ENCODE measurements at regions not wholly inside any gene's neighbourhood (a gene's known extent, or its start where the extent isn't known, plus 50 kb on each side); places are given as distances from the start of the nearest gene placed in this dataset.

- TF ChIP-seq HMGXB3 (CRISPR knock-in tag; IDR thresholded peaks at IDR 0.05; ENCODE audit: borderline replicate concordance) (no peak), SCMH1 (CRISPR knock-in tag; IDR thresholded peaks at IDR 0.05; ENCODE audit: borderline replicate concordance) (no peak), RFX3 (CRISPR knock-in tag; IDR thresholded peaks at IDR 0.05) (no peak), U2AF2 (IDR thresholded peaks at IDR 0.05; ENCODE audit: low read depth, low read length) (no peak)
Observed at GRCh38 chrX:10023821-10024220, 56.7 kb downstream of the CLDN34 start (continued).

- BruUV-seq (replicated peaks): no TSS peak
- no peak for ATAC-seq
- intact Hi-C loops (cut with micrococcal nuclease; ENCODE audit: unreplicated experiment) (loop anchor here (5.0 kb wide), 1 partner anchor 51 kb away; no protein-coding TSS in a partner anchor), in situ Hi-C loops (cut with HindIII; ENCODE audit: extremely low pct_ligation_motif_present, low pct_unique_long_range_greater_than_20kb) (no loop called here)
- Histone ChIP-seq H3K9ac (ENCODE audit: insufficient read depth, low read depth, low read length) (no peak overlapping the region), H4K20me1 (ENCODE audit: insufficient read depth, low read length) (no peaks in the 10 kb centered on the region), H2AFZ (ENCODE audit: low read length) (no peak overlapping the region), H3K4me2 (ENCODE audit: low read depth, low read length) (no peak overlapping the region), H3K27me3 (ENCODE audit: control insufficient read depth in 1 of 2, insufficient read depth in 2 of 2, low read length in 2 of 2) (no peaks in the 10 kb centered on the region), H3K9me3 (ENCODE audit: low read length) (no peaks in the 10 kb centered on the region), H3K27ac (ENCODE audit: extremely low read length, insufficient read depth, low read length) (no peak overlapping the region), H3K4me1 (ENCODE audit: insufficient read depth, low read length) (peaks cover 33% of the 10 kb centered on the region), H3K79me2 (ENCODE audit: insufficient read depth, low read length) (no peaks in the 10 kb centered on the region), H3K36me3 (replicated peaks in 1 of 2; ENCODE audit: control insufficient read depth in 1 of 2, insufficient read depth in 2 of 2, low read length in 2 of 2) (no peaks in the 10 kb centered on the region), H3K4me3 (replicated peaks in 1 of 3; ENCODE audit: insufficient read depth in 1 of 3, low read depth in 2 of 3, low read length in 3 of 3) (no peak overlapping the region)
- 100% methylated on average over 4 of the region's 6 CpGs for WGBS (ENCODE audit: low lambda C conversion rate)
- no peak for FAIRE-seq
- no peak for DNase-seq (ENCODE audit: low spot score)
- TF ChIP-seq GFI1 (CRISPR knock-in tag; IDR thresholded peaks at IDR 0.05; ENCODE audit: borderline replicate concordance): no peak
- TF ChIP-seq DMTF1 (CRISPR knock-in tag; IDR thresholded peaks at IDR 0.05): no peak
- TF ChIP-seq RARA (CRISPR knock-in tag; IDR thresholded peaks at IDR 0.05): no peak
- TF ChIP-seq ZNF446 (CRISPR knock-in tag; IDR thresholded peaks at IDR 0.05): no peak
- TF ChIP-seq KLF16 (CRISPR knock-in tag; IDR thresholded peaks at IDR 0.05): no peak
- no peak for TF ChIP-seq SP1 (IDR thresholded peaks at IDR 0.05)
- no peak for TF ChIP-seq SP1 (CRISPR knock-in tag; IDR thresholded peaks at IDR 0.05)
- TF ChIP-seq HNF1B (CRISPR knock-in tag; IDR thresholded peaks at IDR 0.05): no peak
- POLR2A ChIA-PET: no interaction called here
- CTCF ChIA-PET (ENCODE audit: low intra/inter-chr PET ratio, low total read pairs): no interaction called here
Observed at GRCh38 chrX:10025742-10026493, 58.8 kb downstream of the CLDN34 start.
